ENCODE measurements at regions not wholly inside any gene's neighbourhood (a gene's known extent, or its start where the extent isn't known, plus 50 kb on each side); places are given as distances from the start of the nearest gene placed in this dataset.

DNA sequence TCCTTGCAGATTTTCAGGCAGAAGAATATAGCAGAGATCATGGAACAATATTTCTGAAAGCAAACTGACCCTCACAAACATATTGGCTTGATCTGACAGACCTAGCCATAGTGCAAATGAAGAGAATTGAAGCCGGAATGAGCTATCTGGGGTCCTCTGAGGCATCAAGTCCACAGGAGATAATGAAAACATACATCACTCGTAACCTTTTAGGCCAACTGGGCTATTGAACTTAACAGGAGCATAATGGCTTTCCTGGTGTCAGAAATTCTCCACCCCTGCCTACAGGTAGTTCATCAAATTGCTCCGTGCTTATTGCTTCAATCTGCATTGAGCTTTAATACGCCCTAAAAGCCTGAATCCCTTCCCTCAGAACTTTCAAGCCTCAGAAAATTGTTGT is 1414.6 kb upstream of the TENM4 start:
- DNase-seq (ENCODE audit: low read depth) = no peak

DNA sequence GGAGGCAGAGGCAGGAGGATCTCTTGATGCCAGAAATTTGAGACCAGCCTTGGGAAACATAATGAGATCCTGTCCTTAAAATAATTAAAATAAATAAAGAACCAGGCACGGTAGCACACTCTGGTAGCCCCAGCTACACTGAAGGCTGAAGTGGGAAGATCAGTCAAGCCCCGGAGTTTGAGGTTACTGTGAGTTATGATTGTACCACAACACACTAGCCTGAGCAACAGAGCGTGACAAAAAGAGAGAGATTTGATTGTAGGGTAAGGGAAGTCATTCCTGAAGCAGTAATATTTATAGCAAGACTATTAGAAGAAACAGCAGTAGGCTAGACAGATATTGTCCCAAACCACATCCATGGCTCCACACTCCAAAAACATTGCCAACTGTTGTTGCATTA is 1408.4 kb upstream of the TENM4 start:
- DNase-seq (ENCODE audit: low read depth) = no peak

- no peak for DNase-seq (ENCODE audit: low read depth)
Observed at GRCh38 chr11:80846979-80847378, 1406.1 kb upstream of the TENM4 start.

DNA sequence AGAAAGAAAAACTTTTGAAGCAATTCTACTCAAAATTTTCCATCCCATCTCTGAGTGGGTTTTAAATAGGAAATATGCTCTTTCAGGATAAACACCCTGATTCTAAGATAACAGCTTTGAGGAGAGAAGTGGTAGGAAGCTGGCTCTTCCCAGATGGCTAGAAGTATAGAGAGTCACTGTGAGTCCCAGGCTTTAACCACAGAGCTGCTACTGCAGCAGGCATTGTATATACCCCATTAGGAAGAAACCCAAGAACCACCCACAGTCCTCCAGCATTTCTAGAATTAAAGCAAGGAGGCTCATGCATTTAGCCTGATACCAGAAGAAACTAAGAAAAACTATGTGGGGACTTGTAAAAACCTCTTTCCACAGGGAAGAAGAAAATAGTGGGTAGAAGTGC is 1405.6 kb upstream of the TENM4 start:
- no peak for DNase-seq (ENCODE audit: low read depth)

GRCh38 chr11:80844110-80844819 is 1403.4 kb upstream of the TENM4 start:
- DNase-seq (ENCODE audit: low read depth) = no peak

DNA sequence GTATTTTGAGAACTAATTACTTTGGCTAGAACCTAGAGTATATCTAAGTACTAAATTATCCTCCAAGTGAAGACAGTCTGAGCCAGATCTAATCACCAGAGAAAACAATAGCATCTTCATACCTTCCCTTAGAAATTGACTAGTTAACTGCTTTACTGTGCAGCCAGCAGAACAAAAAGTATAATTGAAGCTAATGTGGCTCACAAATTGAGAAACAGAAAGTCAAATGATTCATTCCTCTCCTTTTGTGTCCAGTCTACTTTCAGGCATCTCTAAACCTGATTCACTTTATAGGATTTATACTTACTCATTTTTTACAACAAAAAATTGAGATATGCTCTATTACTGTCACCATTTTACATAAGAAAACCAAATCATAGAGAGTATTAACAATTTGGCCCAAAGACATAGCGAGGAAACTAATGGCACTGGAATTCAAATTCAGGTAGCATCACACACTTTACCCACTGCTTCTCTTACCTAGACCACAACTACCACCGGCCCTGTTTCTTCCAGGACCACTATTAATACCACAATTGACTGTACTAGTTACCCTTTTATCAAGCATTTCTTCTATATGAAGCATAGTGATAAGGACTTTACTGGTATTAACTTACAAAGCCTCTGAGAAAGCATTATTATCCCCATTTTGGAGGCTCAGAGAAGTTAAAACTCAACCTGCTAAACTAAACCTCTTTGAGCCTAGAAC is 1402.6 kb upstream of the TENM4 start:
- no peak for DNase-seq (ENCODE audit: low read depth)

DNA sequence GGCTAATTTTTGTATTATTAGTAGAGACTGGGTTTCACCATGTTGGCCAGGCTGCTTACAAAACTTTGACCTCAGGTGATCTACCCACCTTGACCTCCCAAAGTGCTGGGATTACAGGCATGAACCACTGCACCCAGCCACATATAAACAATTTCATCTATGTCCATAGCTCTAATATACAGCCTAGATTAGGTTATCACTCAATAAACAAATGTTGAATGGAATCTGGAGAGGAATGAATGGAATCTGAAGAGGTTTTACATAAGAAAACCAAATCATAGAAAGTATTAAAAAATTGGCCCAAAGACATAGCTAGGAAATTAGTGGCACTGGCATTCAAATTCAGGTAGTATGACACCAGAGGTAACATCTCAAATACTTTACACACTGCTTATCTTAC is 1401.4 kb upstream of the TENM4 start:
- DNase-seq (ENCODE audit: low read depth) = no peak

GRCh38 chr11:80841675-80842074 is 1400.8 kb upstream of the TENM4 start:
- no peak for DNase-seq (ENCODE audit: low read depth)

DNA sequence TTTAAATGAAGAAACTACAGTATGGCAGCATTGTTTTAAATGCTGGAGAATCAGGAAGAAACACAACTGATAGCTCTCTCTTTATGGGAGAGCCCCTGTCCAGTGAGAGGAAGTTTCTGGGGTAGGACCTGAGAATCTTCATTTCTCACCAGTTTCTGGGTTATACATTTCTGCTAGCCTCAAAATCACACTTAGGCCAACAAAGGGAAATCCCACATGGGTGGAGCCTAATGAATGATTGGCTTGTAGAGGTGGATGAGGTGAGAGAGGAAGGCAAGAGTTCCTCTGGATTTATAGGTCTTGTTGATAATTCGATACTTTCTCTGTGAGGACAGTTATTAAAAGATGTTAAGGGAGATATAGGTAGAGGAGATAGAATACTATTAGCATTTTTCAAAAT is 1397.3 kb upstream of the TENM4 start:
- no peak for DNase-seq (ENCODE audit: low read depth)

- no peak for DNase-seq (ENCODE audit: low read depth)
Observed at GRCh38 chr11:80837051-80837450, 1396.2 kb upstream of the TENM4 start.

- no peak for DNase-seq (ENCODE audit: low read depth)
Observed at GRCh38 chr11:80831374-80831773, 1390.5 kb upstream of the TENM4 start.

DNA sequence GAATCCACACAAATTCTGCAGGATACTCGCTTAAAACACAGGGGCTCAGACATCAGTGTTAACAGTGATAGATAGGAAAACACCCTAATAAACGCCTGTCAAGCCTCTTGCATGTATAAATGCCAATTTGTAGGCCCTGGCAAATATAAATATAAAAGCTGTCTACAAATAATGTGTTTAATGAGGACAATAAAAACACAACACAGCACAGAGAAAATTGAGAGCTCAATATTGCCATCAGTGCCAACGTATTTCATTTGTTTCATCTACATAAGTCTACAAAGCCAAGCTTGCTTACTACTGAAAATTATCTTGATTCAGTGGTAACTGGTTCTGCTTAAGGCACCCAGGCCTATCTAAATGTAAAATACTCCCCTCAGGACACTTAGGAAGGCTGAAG is 1387.0 kb upstream of the TENM4 start:
- no peak for DNase-seq (ENCODE audit: low read depth)

DNA sequence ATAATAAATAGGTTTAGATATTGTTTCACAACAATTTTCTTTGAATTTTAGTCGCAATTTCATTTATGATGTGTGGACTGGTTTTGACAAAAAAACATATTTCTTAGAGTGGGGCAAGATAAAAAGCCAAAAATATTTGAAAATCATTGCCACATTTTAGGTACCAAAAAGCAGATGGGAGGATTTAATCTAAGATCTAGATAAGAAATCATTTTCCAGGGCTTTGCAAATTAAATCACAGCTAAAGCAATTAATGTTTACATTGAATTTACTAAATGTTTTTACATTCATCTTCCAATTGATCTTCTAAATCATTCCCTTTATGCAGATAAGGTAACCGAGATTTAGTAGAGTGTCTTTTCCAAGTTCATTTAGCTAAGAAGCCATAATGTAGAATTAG is 1386.0 kb upstream of the TENM4 start:
- DNase-seq (ENCODE audit: low read depth) = no peak

GRCh38 chr11:80822308-80822707 is 1381.5 kb upstream of the TENM4 start:
- no peak for DNase-seq (ENCODE audit: low read depth)

DNA sequence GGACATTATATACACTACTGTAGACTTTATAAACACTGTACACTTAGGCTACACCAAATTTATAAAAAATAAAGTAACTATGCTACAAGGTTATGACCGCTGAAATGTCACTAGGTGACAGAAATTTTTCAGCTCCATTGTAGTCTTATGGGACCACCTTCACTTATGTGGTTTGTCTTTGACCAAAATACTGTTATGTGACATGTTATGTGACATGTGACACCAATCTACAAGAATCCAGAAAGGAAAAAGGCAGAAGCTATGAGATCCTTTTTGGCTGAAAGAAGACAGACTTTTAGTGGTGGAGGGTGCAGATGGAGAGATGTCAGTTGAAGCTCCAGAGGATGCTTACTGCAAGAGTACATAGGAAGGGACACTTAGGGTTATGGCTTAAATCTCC is 1378.4 kb upstream of the TENM4 start:
- DNase-seq (ENCODE audit: low read depth) = no peak

- DNase-seq (ENCODE audit: low read depth) = no peak
Observed at GRCh38 chr11:80816966-80817365, 1376.1 kb upstream of the TENM4 start.

- DNase-seq (ENCODE audit: low read depth) = no peak
Observed at GRCh38 chr11:80816454-80816847, 1375.6 kb upstream of the TENM4 start.

GRCh38 chr11:80815752-80816453 is 1375.1 kb upstream of the TENM4 start:
- no peak for DNase-seq (ENCODE audit: low read depth)

- DNase-seq (ENCODE audit: low read depth) = no peak
Observed at GRCh38 chr11:80814813-80815212, 1374.0 kb upstream of the TENM4 start.

DNA sequence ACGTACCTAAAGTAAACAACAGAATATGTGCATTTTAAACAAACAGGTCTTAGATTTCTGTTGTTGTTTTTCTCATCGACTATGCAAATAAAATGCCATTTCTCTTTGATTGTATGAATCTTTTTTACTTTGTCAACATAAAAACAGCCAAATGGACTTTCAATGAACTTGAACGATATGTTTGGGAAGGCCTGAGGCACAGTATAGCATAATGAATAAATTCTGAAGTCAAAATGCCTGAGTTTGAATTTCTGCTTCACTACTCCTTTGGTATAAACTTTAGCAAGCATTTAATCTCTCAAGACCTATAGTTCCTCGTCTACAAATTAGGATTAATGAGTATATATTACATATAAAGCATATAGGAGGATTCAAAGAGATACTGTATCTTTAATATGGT is 1369.9 kb upstream of the TENM4 start:
- no peak for DNase-seq (ENCODE audit: low read depth)

GRCh38 chr11:80798174-80798573 is 1357.3 kb upstream of the TENM4 start:
- DNase-seq (ENCODE audit: low read depth) = no peak

GRCh38 chr11:80783561-80783960 is 1342.7 kb upstream of the TENM4 start:
- DNase-seq (ENCODE audit: low read depth) = no peak

DNA sequence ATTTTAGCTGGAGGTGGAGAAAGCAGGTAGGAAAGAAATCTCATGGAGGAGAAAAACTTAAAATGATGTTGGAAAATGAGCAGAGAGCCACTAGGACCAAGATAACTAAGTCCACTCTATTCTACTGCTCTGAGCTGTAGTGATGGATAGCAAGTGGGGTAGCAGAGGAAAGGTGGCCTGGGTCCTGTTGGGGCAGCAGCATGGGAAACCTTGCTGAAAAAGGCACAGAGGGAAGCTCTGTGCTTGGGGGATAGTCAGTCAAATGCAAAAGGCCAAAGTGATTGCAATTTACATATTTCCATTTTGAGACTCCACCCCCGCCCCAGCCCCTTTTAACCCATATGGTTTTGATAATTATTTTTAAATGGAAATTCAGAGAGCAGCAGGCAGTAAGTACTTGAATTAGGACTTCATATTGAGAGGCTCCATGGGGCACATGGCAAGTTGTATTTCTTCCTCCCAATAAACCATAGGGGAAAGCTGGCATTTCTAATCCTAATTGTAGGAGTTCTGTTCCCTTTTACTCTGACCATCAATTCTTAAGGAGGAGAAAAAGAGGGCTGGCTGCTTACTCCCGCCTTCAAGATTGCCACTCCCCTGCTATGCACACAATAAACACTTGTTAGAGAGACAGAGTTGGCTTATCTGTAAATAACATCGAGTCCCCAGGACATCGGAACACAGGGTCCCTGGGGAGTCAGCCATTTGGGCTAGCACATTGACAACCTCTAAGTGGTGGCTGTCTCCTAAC is 1341.5 kb upstream of the TENM4 start:
- no peak for DNase-seq (ENCODE audit: low read depth)
